ENCODE measurements at regions not wholly inside any gene's neighbourhood (a gene's known extent, or its start where the extent isn't known, plus 50 kb on each side); places are given as distances from the start of the nearest gene placed in this dataset.
A peak's percentile ranks its signal among the peaks of the same experiment; 100 is the strongest.

DNA sequence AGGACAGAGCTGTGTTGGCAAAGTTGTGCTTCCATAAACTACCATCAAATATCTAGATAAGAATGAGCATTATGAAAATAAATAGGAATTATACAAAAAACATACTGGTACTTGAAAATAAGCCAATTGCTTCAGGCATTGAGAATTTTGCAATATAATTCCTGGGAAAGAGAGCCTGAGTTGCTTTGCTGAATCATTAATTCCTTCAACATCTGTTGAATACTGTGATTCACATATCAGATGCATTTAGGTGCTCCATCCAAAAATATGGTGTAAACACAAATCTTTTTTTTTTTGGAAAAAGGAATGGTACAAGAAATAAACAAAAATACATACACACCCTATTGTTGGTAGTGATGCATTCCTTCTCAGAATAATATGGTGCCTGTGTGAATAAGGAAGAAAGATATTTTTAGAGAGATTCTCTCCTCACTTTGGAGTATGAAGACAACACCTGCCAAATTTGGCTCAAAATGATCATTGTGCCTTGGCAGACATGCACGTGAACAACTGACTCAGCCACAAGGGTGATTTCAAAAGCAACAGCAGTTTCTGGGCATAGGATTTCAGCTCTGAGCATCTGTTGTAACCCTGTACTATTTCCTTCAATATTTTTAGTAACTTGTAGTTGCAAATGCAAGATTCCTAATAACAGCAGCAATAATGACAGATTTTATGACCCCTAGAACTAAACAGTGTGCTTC lies 96.7 kb downstream of the CAVIN4 start:
- TF ChIP-seq, protein P1, sequence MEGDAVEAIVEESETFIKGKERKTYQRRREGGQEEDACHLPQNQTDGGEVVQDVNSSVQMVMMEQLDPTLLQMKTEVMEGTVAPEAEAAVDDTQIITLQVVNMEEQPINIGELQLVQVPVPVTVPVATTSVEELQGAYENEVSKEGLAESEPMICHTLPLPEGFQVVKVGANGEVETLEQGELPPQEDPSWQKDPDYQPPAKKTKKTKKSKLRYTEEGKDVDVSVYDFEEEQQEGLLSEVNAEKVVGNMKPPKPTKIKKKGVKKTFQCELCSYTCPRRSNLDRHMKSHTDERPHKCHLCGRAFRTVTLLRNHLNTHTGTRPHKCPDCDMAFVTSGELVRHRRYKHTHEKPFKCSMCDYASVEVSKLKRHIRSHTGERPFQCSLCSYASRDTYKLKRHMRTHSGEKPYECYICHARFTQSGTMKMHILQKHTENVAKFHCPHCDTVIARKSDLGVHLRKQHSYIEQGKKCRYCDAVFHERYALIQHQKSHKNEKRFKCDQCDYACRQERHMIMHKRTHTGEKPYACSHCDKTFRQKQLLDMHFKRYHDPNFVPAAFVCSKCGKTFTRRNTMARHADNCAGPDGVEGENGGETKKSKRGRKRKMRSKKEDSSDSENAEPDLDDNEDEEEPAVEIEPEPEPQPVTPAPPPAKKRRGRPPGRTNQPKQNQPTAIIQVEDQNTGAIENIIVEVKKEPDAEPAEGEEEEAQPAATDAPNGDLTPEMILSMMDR (IDR thresholded peaks at IDR 0.05): no peak
- peaks cover 17% of the 10 kb centered on the region for H3K4me1 ChIP-seq
- no peaks in the 10 kb centered on the region for H3K36me3 ChIP-seq (ENCODE audit: insufficient read depth in 1 of 2, low read depth in 1 of 2)
- H3K9me3 ChIP-seq: no peaks in the 10 kb centered on the region
- peak overlapping the region; percentile 49 for H3K27ac ChIP-seq
- no peaks in the 10 kb centered on the region for H3K27me3 ChIP-seq (ENCODE audit: insufficient read depth in 3 of 3, low read length in 2 of 3)
- intact Hi-C loops (cut with DNase I): no loop called here
- ATAC-seq (peak; percentile 95 to 99 (median 96)), DNase-seq (peak; percentile 14 to 59)
- WGBS, 3 donors: 4 to 12% (median 8%) methylated on average over 1 of the region's 1 CpG
- H3K4me3 ChIP-seq: no peak overlapping the region

DNA sequence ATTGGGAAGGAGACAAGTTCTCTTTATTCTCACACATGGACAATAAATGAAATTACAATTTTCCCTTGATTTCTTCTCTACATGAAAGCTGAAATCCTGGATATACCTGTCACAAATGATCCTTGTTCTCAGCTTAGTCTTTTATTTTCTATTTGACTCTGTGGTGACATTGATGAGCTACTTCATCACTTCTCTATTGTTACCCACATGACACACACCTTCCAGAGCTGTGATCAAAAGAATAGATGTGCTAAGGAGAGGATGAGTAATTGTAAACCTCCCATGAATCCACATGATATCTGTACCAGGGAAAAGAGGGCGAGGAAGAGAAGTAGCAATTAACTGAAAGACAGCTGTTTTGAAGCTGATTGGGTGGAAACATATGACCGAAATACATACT lies 102.0 kb downstream of the CAVIN4 start:
- ATAC-seq: peak; percentile 55 to 74 (median 66)
- no peaks in the 10 kb centered on the region for H3K36me3 ChIP-seq (ENCODE audit: insufficient read depth in 1 of 2, low read depth in 1 of 2)
- intact Hi-C loops (cut with DNase I): no loop called here
- no peak overlapping the region for H3K4me3 ChIP-seq
- no peak overlapping the region for H3K27ac ChIP-seq
- H3K27me3 ChIP-seq (ENCODE audit: insufficient read depth in 3 of 3, low read length in 2 of 3): no peaks in the 10 kb centered on the region
- TF ChIP-seq, protein P1 (IDR thresholded peaks at IDR 0.05): no peak
- no peaks in the 10 kb centered on the region for H3K9me3 ChIP-seq
- no peak for DNase-seq
- WGBS, 3 donors: 76 to 83% (median 76%) methylated on average over 2 of the region's 2 CpGs
- peaks cover 11% of the 10 kb centered on the region for H3K4me1 ChIP-seq

DNA sequence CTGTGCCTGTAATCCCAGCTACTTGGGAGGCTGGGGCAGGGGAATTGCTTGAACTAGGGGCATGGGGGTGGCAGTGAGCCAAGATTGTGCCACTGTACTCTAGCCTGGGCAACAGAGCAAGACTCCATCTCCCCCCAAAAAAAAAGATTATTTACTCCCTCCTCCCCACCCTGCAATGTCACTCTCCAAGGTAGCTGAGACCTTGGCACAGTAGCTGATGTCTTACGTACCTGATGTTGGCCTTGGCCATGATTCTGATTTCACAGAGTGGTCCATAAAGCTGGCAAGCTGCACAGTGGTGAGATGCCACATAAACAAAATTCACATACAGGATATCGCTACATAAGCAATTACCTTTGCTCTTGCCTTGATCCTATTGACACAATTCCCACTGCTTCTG lies 108.5 kb downstream of the CAVIN4 start:
- TF ChIP-seq, protein P1 (IDR thresholded peaks at IDR 0.05): no peak
- Histone ChIP-seq H3K4me3 (no peak overlapping the region), H3K4me1 (no peaks in the 10 kb centered on the region), H3K9me3 (no peaks in the 10 kb centered on the region), H3K27ac (no peak overlapping the region), H3K27me3 (ENCODE audit: insufficient read depth in 3 of 3, low read length in 2 of 3) (peaks cover 0 to 3% (median 0%) of the 10 kb centered on the region in 3 donors), H3K36me3 (ENCODE audit: insufficient read depth in 1 of 2, low read depth in 1 of 2) (no peaks in the 10 kb centered on the region)
- intact Hi-C loops (cut with DNase I): no loop called here
- no peak for DNase-seq
- no peak for ATAC-seq
- WGBS, 3 donors: 89 to 93% (median 92%) methylated on average over 2 of the region's 2 CpGs

DNA sequence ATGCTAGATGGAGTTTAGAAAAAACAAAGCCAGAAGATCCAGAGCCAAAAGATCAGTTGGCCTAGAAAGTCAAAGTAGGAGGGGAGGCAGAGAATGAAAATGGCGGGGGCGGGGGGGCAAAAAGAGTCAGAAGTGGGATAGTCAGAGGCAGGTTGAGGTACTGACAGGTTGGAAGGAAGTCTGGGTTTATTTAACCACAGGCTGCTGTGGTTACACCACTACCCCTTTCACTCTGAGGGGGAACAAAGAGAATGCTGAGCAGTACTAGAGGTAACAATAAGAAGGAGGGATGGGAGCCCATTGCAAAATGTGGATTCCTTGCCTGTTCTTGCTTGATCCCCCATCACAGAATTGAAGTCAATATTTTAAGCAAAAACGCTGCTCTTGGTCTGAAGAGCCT lies 111.8 kb downstream of the CAVIN4 start:
- Histone ChIP-seq H3K9me3 (no peaks in the 10 kb centered on the region), H3K4me3 (no peak overlapping the region), H3K27ac (no peak overlapping the region), H3K36me3 (ENCODE audit: insufficient read depth in 1 of 2, low read depth in 1 of 2) (no peaks in the 10 kb centered on the region), H3K27me3 (ENCODE audit: insufficient read depth in 3 of 3, low read length in 2 of 3) (peaks cover 0 to 3% (median 0%) of the 10 kb centered on the region in 3 donors), H3K4me1 (no peaks in the 10 kb centered on the region)
- TF ChIP-seq, protein P1 (IDR thresholded peaks at IDR 0.05): no peak
- ATAC-seq: no peak
- no peak for DNase-seq
- intact Hi-C loops (cut with DNase I): no loop called here
- WGBS, 3 donors: 80 to 91% (median 85%) methylated on average over 3 of the region's 3 CpGs

DNA sequence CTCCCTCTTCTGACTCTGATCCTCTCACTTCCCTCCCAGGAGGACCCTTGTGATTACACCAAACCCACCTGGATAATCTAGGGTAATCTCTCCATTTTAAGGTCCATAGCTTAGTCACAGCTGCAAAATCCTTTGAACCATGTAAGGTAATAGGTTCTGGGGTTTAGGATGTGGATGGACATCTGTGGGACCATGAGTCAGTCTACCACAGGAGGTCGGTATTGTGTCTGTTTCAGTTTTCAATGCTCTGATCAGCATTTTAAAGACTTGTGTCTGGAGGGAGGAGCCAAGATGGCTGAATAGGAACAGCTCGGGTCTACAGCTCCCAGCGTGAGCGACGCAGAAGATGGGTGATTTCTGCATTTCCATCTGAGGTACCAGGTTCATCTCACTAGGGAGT lies 112.6 kb downstream of the CAVIN4 start:
- 80 to 88% (median 80%) methylated on average over 4 to 5 of the region's 5 CpGs for WGBS, 3 donors
- ATAC-seq: no peak
- no peaks in the 10 kb centered on the region for H3K4me1 ChIP-seq
- H3K27me3 ChIP-seq (ENCODE audit: insufficient read depth in 3 of 3, low read length in 2 of 3): peaks cover 0 to 3% (median 0%) of the 10 kb centered on the region in 3 donors
- no peak overlapping the region for H3K4me3 ChIP-seq
- H3K36me3 ChIP-seq (ENCODE audit: insufficient read depth in 1 of 2, low read depth in 1 of 2): no peaks in the 10 kb centered on the region
- no peak for DNase-seq
- H3K27ac ChIP-seq: no peak overlapping the region
- no peaks in the 10 kb centered on the region for H3K9me3 ChIP-seq
- TF ChIP-seq, protein P1 (IDR thresholded peaks at IDR 0.05): no peak
- intact Hi-C loops (cut with DNase I): no loop called here
